ENCODE measurements at regions not wholly inside any gene's neighbourhood (a gene's known extent, or its start where the extent isn't known, plus 50 kb on each side); places are given as distances from the start of the nearest gene placed in this dataset.

GRCh38 chr13:20313896-20314295, 81.8 kb upstream of the GJB6 start:
- TF ChIP-seq CTCF (IDR thresholded peaks at IDR 0.05) (no peak), POLR2A (IDR thresholded peaks at IDR 0.05) (no peak)

All from Peyer's patch (tissue), 4 donors.